Lung (tissue), 11 donors: ENCODE measurements at regions not wholly inside any gene's neighbourhood (a gene's known extent, or its start where the extent isn't known, plus 50 kb on each side); places are given as distances from the start of the nearest gene placed in this dataset.

Experiments used
- ATAC-seq: fragments of 200-7000 bp; cut with Tn5 transposase; one replicate; pipeline ENCODE4 v1.9.1; 2020; ENCODE audit warnings: moderate number of reproducible peaks; ENCODE audit not compliant: insufficient read depth, low FRiP score
- DNase-seq, 3 donors: peaks; one replicate each; pipeline ENCODE4 v3.0.0-alpha.2; 2013 to 2017
- H3K27ac ChIP-seq, 2 donors: one replicate each; pipeline ENCODE4 v1.5.1; 2013; ENCODE audit warnings: mild to moderate bottlenecking in 2 of 2, moderate library complexity in 2 of 2, control low read depth in 1 of 2, inconsistent platforms in 1 of 2, low read depth in 1 of 2, low read length in 1 of 2
- H3K27me3 ChIP-seq, 3 donors: one replicate each; pipeline ENCODE4 v1.5.1; 2013; ENCODE audit warnings: low read length in 2 of 3; ENCODE audit not compliant: control insufficient read depth in 3 of 3, insufficient read depth in 3 of 3
- H3K36me3 ChIP-seq, 4 donors: one replicate each; pipeline ENCODE4 v1.5.1; 2013; ENCODE audit warnings: low read length in 4 of 4, mild to moderate bottlenecking in 1 of 4, moderate library complexity in 1 of 4; ENCODE audit not compliant: control insufficient read depth in 4 of 4, insufficient read depth in 4 of 4
- H3K4me1 ChIP-seq, 5 donors: one replicate each; pipeline ENCODE4 v1.5.1; 2013; ENCODE audit warnings: low read length in 5 of 5, mild to moderate bottlenecking in 2 of 5, moderate library complexity in 1 of 5; ENCODE audit not compliant: control insufficient read depth in 5 of 5, insufficient read depth in 5 of 5
- H3K4me3 ChIP-seq: one replicate; pipeline ENCODE4 v1.5.1; 2013; ENCODE audit warnings: mild to moderate bottlenecking, control low read depth, moderate library complexity
- H3K9ac ChIP-seq, 2 donors: one replicate each; pipeline ENCODE4 v1.5.1; 2013; ENCODE audit warnings: low read length in 2 of 2, control low read depth in 1 of 2; ENCODE audit not compliant: insufficient read depth in 1 of 2
- H3K9me3 ChIP-seq, 4 donors: one replicate each; pipeline ENCODE4 v1.5.1; 2013; ENCODE audit warnings: low read length in 3 of 4, mild to moderate bottlenecking in 1 of 4, moderate library complexity in 1 of 4; ENCODE audit not compliant: control insufficient read depth in 4 of 4, insufficient read depth in 3 of 4
- CTCF ChIP-seq: IDR thresholded peaks from 2 replicates; pipeline ENCODE4 v1.5.1; 2012; ENCODE audit warnings: mild to moderate bottlenecking; ENCODE audit errors: control extremely low read depth, extremely low read depth
- WGBS, 2 donors: extraction: QIAGEN DNeasy Blood & Tissue Kit; methylation state at CpG; one replicate each; pipeline ENCODE4 v1.1.7; 2013; 5-methylcytosine and 5-hydroxymethylcytosine counted together
- donor health status: control.
- donor health status: control.
- donor health status: Bipolar disorder and iron deficiency.
- donor health status: healthy.
- donor health status: DM: yes; HTN: yes; CAD: no.

- no peaks in the 10 kb centered on the region for H3K27me3 ChIP-seq
- 94 to 95% methylated on average over 3 of the region's 3 CpGs for WGBS, 2 donors
- no peak for ATAC-seq
- TF ChIP-seq CTCF, result no peak
- no peaks in the 10 kb centered on the region for H3K9me3 ChIP-seq
- H3K4me3 ChIP-seq, result no peak overlapping the region
- H3K9ac ChIP-seq, result no peak overlapping the region
- DNase-seq, result no peak
- no peaks in the 10 kb centered on the region for H3K36me3 ChIP-seq
- H3K27ac ChIP-seq, result no peak overlapping the region
- H3K4me1 ChIP-seq, result no peaks in the 10 kb centered on the region
These were observed 147.2 kb upstream of the DAAM1 start for GRCh38 chr14:59041308-59041707.

- ATAC-seq, result no peak
- no peak overlapping the region for H3K9ac ChIP-seq
- WGBS, 2 donors, result 77 to 84% methylated on average over 6 of the region's 6 CpGs
These were observed 143.8 kb upstream of the DAAM1 start for GRCh38 chr14:59044707-59045106.

GRCh38 chr14:59046746-59047145, 141.7 kb upstream of the DAAM1 start:
- ATAC-seq, result no peak
- no peaks in the 10 kb centered on the region for H3K4me1 ChIP-seq
- WGBS, 2 donors, result 73 to 75% methylated on average over 2 of the region's 2 CpGs
- no peak for DNase-seq
- no peak overlapping the region for H3K27ac ChIP-seq
- H3K9me3 ChIP-seq, result no peaks in the 10 kb centered on the region
- H3K36me3 ChIP-seq, result no peaks in the 10 kb centered on the region
- H3K4me3 ChIP-seq, result no peak overlapping the region
- no peaks in the 10 kb centered on the region for H3K27me3 ChIP-seq
- no peak for TF ChIP-seq CTCF
- no peak overlapping the region for H3K9ac ChIP-seq

More at GRCh38 chr14:59044707-59045106, 143.8 kb upstream of the DAAM1 start:
- Histone ChIP-seq H3K4me1 (no peaks in the 10 kb centered on the region), H3K9me3 (no peaks in the 10 kb centered on the region), H3K4me3 (no peak overlapping the region), H3K27me3 (no peaks in the 10 kb centered on the region), H3K36me3 (no peaks in the 10 kb centered on the region), H3K27ac (no peak overlapping the region)
- DNase-seq, result no peak
- TF ChIP-seq CTCF, result no peak

- no peak for ATAC-seq
These were observed 133.5 kb upstream of the DAAM1 start for GRCh38 chr14:59055006-59055405.

More at GRCh38 chr14:59055006-59055405, 133.5 kb upstream of the DAAM1 start:
- Histone ChIP-seq H3K27me3 (no peaks in the 10 kb centered on the region), H3K4me3 (no peak overlapping the region), H3K4me1 (no peaks in the 10 kb centered on the region), H3K9me3 (no peaks in the 10 kb centered on the region), H3K27ac (no peak overlapping the region), H3K36me3 (no peaks in the 10 kb centered on the region), H3K9ac (no peak overlapping the region)
- TF ChIP-seq CTCF, result no peak
- 40 to 60% methylated on average over 1 of the region's 1 CpG for WGBS, 2 donors
- DNase-seq, result no peak
